Activated T-cell treated with anti-CD3 and anti-CD28 coated beads, Interleukin-2, amount 50 U/mL, for 1 hour (primary cell): ENCODE measurements at regions not wholly inside any gene's neighbourhood (a gene's known extent, or its start where the extent isn't known, plus 50 kb on each side); places are given as distances from the start of the nearest gene placed in this dataset.

Source experiments
- DNase-seq: peaks from one replicate; pipeline ENCODE4 v3.0.0-alpha.2; 2020

GRCh38 chr5:167243463-167243862 is 1048.0 kb upstream of the WWC1 start:
- DNase-seq, result no peak

GRCh38 chr5:167244583-167244982 is 1046.9 kb upstream of the WWC1 start:
- no peak for DNase-seq

DNA sequence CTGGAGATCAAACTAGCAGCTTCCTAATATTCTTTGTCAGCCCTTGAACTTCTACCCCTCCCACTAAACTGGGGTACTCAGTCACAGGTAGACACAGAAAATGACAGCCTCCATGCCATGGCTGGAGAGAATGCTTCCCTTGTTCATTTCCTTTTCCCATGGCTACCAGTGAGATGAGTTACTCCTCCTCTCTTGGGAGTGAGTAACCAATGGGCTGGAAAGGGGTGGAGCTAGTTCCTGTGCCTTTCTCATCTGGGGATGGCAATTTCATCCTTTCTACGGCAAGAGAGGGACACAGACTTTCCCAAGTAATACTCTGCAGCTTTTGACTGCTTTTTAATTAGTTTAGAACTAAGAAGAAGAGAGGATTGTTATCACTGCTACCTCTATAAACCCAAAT is 1045.6 kb upstream of the WWC1 start:
- no peak for DNase-seq

DNA sequence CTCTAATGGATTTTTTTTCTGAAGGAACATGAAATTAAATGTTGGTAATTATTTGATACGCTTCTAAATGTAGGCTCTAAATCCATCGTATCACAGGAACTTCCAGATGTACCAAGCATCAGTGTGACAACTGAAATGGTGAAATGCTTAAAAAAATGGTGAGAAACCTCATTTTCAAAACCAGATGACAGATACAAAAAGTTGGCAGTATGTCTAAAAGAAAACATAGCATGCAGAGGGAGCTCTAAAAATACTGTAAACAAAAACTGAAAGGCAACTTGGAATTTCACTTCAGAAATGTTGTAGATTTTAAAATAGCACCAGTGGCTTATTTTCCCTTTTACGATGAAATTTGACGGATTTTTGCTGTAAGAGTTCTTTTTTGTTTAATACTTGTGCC is 1043.6 kb upstream of the WWC1 start:
- no peak for DNase-seq

- no peak for DNase-seq
These were observed 1043.2 kb upstream of the WWC1 start for GRCh38 chr5:167248257-167248656.

DNA sequence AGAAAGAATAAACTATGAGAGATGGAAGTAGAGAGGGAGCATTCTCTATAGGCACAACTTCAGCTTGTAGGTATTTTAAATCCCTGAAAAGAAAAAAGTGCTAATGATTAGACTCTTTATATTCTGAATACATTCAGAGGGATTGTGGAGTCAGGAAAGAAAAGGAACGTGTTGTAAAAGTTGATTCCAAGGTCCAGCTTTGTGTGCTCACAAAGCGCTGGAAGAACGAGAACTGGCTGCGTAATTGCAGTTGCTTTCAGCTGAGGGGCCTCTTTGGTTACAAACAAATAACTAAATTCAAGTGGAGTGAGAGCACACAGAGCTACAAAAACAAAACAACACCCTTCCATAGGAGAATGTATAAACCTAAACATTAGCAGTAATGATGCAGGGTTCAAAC is 1040.4 kb upstream of the WWC1 start:
- no peak for DNase-seq

DNA sequence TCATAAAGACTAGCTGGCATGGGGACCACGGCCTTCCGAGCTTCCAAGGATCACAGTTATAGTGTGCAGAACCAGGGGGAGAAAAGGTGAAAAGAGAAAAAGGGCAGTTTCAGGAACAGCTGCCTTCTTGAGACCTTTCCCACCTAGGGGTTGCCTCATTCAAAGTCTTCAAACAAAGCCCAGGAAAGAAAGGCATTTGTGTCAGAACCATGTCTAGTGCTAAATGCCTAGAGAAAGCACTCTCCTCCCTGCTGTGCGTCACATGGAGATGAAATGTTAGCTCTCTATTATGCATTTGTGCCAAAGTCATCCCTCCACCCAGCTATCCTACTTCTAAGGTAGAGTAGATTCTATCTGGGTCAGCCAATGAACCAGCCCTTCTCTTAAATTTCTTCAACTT is 1037.3 kb upstream of the WWC1 start:
- DNase-seq, result no peak

DNA sequence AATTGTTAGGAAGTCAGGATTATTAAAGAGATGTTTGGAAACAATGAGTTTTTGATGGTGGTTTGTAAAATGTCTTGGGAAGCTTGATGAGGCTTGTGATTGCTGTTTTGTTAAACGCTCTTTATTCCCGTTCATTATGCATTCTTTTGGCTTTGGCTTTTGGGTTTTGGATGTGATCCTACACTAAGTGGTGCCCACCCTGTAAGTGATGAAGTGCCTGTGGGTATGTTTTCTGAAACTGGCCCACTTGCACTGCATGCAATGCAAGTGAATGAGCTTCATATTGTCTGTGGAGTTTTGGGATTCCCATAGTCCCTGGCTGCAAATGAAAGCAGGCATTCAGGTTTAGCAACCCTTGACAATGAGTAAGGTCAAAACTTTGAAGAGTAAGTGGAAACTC is 1035.5 kb upstream of the WWC1 start:
- no peak for DNase-seq

- no peak for DNase-seq
These were observed 1031.6 kb upstream of the WWC1 start for GRCh38 chr5:167259806-167260205.

DNA sequence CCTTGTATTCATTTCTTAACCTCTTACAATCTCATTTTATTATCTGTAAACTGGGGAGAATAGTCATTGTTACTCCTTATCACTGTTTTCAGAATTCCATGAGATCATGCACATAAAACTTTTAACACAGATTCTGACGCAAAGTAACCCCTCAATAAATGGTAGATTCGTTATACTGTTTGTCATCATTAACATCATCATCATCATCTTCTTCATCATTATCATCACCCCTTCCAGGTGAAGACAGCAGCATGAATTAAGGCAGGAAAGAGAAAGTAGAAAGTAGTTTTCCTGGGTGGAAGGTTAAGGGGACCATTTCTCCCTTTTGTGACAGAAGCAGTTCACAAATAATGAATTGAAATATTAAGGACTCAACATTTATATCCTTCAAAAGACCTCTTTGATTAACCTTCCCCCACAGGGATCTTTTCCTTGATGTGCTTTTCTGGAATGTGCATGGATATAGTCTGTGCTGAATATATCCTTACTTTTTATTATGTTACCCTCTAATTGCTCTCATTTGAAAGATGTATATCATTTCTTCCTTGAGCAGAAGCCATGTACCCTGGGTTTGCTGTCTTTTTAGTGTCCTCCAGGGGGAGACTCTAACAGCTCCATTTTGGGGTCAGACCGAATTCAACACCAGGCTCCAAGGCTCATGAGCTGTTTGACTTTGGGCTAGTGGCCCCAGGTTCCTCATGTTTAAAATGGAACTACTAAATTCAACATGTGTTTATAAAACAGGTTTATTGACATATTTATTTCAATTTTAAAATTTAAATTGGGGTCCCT is 1029.9 kb upstream of the WWC1 start:
- DNase-seq, result no peak

- no peak for DNase-seq
These were observed 1028.3 kb upstream of the WWC1 start for GRCh38 chr5:167263185-167263584.

DNA sequence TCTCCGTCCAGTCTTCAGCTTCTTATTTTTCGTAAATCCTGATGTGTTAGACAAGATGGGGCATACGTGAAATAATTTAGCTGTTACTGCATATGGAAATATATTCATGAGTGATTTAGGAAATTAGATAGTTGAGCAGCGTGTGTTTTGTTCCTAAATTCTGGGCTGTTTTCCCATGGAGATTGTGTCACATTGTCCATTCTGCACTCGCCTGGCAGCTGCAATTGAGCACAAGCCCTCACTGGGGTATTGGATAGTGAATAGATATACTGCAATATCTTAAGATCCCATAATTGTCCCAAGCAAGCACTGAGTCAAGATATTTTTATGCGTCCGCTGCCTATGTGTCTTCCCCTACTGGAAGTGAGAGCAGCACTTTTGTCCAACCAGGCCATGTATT is 1027.1 kb upstream of the WWC1 start:
- no peak for DNase-seq

GRCh38 chr5:167268337-167268736 is 1023.1 kb upstream of the WWC1 start:
- DNase-seq, result no peak

DNA sequence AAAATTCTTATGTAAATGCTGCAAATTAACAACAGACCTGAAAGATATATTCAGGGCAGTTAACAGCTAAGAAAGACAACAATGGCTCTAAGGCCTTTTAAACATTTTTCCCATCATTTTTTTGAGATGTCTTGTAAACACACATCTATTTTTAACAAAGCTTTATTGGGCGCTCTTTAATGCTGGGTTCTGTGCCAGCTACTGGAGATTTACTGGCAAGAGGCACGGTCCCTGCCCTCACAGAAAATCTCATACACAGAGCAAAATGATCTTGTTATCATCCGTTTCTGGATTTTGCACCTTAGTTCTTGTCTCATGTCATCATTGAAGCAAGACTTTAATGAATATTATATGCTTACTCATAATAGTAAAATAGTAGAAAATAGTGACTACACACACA is 1022.3 kb upstream of the WWC1 start:
- no peak for DNase-seq

DNA sequence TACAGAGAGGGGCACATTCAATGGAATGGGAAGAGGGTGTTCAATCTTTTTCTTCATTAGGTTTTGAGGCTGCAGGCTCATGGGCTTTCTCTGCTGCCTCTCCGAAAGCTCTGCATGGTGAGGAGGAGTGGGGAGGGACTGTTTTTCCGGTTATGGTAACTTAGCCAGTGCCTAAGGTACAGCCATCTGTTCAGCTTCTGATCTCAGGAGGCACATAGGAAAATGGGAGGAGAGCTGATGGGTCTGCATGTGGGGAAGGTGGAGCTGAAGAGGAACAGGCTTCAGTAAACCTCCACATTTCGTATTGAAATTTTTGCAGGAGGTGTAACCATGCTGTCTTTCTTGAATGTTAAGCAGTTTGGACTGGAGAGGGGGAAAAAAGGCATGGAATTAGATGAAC is 1020.4 kb upstream of the WWC1 start:
- DNase-seq, result no peak

DNA sequence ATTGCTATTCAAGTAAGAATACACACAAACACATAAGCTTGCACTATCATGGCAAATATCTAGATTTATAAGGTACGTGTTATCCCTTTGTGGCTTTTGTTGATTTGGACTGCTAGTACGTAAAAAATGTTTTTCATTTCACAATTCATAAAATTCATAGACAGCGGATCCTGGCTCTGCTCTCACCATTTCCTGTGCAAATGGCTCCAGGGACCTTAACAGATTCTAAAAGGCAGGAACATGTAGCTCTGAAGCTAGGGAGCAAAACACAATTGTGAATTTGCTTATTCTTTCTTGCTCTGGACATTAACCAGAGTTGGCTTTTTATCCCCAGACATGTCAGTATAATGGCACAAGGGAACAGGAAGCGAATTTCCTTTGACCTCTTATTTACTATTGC is 1019.9 kb upstream of the WWC1 start:
- no peak for DNase-seq

- no peak for DNase-seq
These were observed 1011.3 kb upstream of the WWC1 start for GRCh38 chr5:167280111-167280510.

DNA sequence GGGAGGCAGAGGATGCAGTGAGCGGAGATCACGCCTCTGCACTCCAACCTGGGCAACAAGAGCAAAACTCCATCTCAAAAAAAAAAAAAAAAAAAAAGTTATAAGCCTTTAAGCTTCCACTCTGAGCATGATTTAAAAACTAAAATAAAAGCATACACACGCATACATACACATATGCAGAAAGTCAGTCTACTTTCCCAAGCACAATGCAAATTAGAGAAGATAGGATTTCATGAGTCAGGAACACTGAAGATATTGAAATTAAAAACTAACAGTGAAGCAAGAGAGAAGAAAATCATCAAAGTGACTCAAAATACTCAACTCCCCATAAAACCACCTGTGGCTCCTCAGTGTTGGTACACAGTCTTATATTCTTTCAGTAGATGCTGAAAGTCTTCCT is 1009.5 kb upstream of the WWC1 start:
- no peak for DNase-seq

DNA sequence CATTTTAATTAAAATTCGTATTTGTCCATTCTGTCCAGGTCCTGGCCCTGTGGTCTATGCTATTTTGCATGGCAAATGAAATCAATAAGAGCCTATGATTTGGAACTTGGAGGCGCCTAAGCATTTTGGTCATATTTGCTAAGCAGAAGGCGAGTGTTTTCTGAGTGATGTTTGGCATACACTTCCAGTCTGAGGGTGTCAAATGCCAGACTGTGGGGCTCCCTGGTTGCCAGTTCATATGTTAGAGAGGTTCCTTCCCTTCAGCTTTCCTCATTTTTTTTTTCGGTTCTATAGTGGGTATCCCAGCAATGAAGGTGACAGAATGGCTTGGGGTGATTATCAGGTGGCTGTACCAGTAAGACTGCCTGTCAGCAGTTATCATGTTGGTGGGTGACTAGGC is 1007.8 kb upstream of the WWC1 start:
- DNase-seq, result no peak

GRCh38 chr5:167284222-167284890 is 1007.1 kb upstream of the WWC1 start:
- no peak for DNase-seq

DNA sequence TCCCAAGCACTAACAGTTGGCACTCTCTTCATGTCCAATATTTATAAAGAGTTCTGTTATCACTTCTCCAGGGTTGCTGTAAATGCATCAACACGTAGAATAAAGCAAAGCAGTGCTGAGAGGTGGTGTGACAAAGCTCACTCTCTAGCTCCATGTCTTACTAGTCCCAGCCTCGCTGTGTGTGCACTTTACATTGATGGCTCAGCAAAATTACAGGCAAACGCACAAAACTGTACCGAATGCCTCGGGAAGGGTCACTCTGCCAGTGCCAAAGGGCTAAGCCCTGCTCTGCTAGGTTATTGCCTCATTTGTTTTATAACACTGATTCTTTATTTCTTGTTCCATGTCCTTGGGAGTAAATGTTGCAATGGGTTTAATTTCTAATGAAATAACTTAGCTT is 1005.9 kb upstream of the WWC1 start:
- DNase-seq, result no peak

DNA sequence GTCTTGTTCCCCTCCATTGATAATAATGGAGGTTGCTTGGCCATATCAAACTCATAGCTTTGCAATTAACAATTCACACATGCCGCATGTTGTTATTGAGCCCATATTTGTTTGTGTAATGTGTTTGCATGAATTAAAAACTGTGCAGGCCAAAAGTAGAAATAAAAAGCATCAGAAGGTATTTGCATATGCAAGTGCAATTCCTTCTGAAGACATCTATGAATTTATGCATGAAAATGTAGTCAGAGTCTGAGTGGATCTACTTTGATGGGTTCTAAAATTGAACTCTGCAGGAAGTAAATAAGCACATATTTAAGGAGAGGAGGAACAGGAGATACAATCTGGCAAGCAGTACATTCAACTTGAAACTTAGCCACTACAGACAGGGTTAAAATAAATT is 1004.6 kb upstream of the WWC1 start:
- DNase-seq, result no peak

DNA sequence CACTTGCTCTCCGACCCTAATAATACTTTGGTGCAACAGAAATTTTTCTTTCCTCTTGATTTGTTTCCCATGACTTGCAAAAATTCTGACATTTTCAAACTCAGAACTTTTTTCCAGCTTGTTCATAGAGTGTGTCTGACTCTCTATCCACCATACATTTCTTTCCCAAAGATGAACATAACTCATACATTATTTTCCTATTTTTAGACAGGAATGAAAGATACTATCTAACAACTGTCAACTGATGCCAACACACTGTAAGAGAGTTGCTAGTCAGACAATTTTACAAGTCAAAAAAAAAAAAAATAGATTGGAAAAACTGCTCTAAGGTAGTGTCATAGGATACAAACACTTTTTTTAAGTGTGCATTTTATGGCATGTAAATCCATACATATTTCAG is 1001.0 kb upstream of the WWC1 start:
- no peak for DNase-seq

DNA sequence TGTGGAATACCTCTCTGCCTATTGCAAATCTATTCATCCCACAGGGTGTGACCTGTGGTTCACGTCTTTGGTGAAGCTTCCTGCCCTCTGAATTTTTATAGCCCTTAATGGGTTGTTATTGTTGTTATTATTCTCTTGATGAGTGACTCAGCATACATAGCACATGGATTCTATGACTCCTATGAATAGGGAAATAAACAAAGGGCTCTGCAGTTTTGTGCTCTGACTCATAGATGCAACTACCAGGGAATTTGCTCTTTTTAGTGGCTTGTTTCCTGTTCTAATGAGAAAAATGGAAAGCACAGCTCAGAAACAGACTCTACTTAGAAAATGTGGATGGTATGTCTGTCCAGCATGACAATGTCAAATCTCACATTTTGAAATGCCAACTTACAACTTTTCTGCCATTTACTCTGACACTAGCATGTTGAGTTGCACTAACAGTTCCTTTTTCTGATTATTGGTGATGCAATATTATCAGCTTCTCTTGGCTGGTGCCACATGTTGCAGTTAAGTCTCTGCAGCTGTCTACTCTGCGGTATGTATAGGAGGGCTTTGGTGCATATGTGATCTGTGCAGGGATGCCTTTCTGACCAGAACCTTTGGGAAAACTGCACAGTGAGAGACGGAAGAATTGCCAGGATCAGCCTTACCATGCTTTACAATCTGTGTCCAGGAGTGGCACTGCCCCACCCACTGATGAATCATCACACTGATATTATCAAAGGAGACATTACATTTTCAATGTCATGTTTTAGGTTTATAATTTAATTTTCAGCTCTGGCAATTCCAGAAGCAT is 996.4 kb upstream of the WWC1 start:
- no peak for DNase-seq
